Lung (tissue), 11 donors: ENCODE measurements at regions not wholly inside any gene's neighbourhood (a gene's known extent, or its start where the extent isn't known, plus 50 kb on each side); places are given as distances from the start of the nearest gene placed in this dataset.

Source experiments
- ATAC-seq: fragments of 200-7000 bp; cut with Tn5 transposase; one replicate; pipeline ENCODE4 v1.9.1; 2020; ENCODE audit warnings: moderate number of reproducible peaks; ENCODE audit not compliant: insufficient read depth, low FRiP score
- DNase-seq, 3 donors: peaks; one replicate each; pipeline ENCODE4 v3.0.0-alpha.2; 2013 to 2017
- H3K27ac ChIP-seq, 2 donors: one replicate each; pipeline ENCODE4 v1.5.1; 2013; ENCODE audit warnings: mild to moderate bottlenecking in 2 of 2, moderate library complexity in 2 of 2, control low read depth in 1 of 2, inconsistent platforms in 1 of 2, low read depth in 1 of 2, low read length in 1 of 2
- H3K27me3 ChIP-seq, 3 donors: one replicate each; pipeline ENCODE4 v1.5.1; 2013; ENCODE audit warnings: low read length in 2 of 3; ENCODE audit not compliant: control insufficient read depth in 3 of 3, insufficient read depth in 3 of 3
- H3K36me3 ChIP-seq, 4 donors: one replicate each; pipeline ENCODE4 v1.5.1; 2013; ENCODE audit warnings: low read length in 4 of 4, mild to moderate bottlenecking in 1 of 4, moderate library complexity in 1 of 4; ENCODE audit not compliant: control insufficient read depth in 4 of 4, insufficient read depth in 4 of 4
- H3K4me1 ChIP-seq, 5 donors: one replicate each; pipeline ENCODE4 v1.5.1; 2013; ENCODE audit warnings: low read length in 5 of 5, mild to moderate bottlenecking in 2 of 5, moderate library complexity in 1 of 5; ENCODE audit not compliant: control insufficient read depth in 5 of 5, insufficient read depth in 5 of 5
- H3K4me3 ChIP-seq: one replicate; pipeline ENCODE4 v1.5.1; 2013; ENCODE audit warnings: mild to moderate bottlenecking, control low read depth, moderate library complexity
- H3K9ac ChIP-seq, 2 donors: one replicate each; pipeline ENCODE4 v1.5.1; 2013; ENCODE audit warnings: low read length in 2 of 2, control low read depth in 1 of 2; ENCODE audit not compliant: insufficient read depth in 1 of 2
- H3K9me3 ChIP-seq, 4 donors: one replicate each; pipeline ENCODE4 v1.5.1; 2013; ENCODE audit warnings: low read length in 3 of 4, mild to moderate bottlenecking in 1 of 4, moderate library complexity in 1 of 4; ENCODE audit not compliant: control insufficient read depth in 4 of 4, insufficient read depth in 3 of 4
- WGBS, 2 donors: extraction: QIAGEN DNeasy Blood & Tissue Kit; methylation state at CpG; one replicate each; pipeline ENCODE4 v1.1.7; 2013; 5-methylcytosine and 5-hydroxymethylcytosine counted together
- TF ChIP-seq, protein P1 (sequence below): IDR thresholded peaks from 2 replicates; pipeline ENCODE4 v1.5.1; 2012; ENCODE audit warnings: mild to moderate bottlenecking; ENCODE audit errors: control extremely low read depth, extremely low read depth
- donor health status: control.
- donor health status: control.
- donor health status: Bipolar disorder and iron deficiency.
- donor health status: healthy.
- donor health status: DM: yes; HTN: yes; CAD: no.

DNA sequence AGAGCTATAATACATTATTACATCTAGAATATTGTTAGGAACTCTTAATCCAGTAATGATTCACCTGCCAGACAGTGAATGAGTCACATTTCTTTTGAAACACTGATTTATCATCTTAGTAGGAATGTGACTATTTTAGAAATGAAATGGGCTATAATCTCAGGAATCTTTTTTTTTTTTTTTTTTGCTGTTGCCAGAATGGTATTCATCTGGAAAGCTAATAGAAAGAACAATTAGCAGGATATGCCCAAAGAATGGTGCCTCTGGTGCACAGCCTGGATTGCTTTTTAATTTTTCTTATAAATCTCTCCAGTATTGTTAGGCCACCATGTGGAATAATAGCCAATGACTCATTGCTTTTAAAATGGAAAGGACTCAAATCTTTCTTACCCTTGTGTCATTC, 181.1 kb upstream of the SMIM31 start:
- DNase-seq, result no peak
- H3K27me3 ChIP-seq, result no peaks in the 10 kb centered on the region
- H3K9ac ChIP-seq, result no peak overlapping the region
- peaks cover 0 to 4% (median 2%) of the 10 kb centered on the region in 4 donors for H3K9me3 ChIP-seq
- H3K36me3 ChIP-seq, result no peaks in the 10 kb centered on the region
- no peak for ATAC-seq
- no peak overlapping the region for H3K4me3 ChIP-seq
- no peaks in the 10 kb centered on the region for H3K4me1 ChIP-seq
- TF ChIP-seq, protein P1, sequence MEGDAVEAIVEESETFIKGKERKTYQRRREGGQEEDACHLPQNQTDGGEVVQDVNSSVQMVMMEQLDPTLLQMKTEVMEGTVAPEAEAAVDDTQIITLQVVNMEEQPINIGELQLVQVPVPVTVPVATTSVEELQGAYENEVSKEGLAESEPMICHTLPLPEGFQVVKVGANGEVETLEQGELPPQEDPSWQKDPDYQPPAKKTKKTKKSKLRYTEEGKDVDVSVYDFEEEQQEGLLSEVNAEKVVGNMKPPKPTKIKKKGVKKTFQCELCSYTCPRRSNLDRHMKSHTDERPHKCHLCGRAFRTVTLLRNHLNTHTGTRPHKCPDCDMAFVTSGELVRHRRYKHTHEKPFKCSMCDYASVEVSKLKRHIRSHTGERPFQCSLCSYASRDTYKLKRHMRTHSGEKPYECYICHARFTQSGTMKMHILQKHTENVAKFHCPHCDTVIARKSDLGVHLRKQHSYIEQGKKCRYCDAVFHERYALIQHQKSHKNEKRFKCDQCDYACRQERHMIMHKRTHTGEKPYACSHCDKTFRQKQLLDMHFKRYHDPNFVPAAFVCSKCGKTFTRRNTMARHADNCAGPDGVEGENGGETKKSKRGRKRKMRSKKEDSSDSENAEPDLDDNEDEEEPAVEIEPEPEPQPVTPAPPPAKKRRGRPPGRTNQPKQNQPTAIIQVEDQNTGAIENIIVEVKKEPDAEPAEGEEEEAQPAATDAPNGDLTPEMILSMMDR, result no peak
- no peak overlapping the region for H3K27ac ChIP-seq

- no peak overlapping the region for H3K4me3 ChIP-seq
- no peak overlapping the region for H3K27ac ChIP-seq
- peaks cover 0 to 4% (median 2%) of the 10 kb centered on the region in 4 donors for H3K9me3 ChIP-seq
- no peaks in the 10 kb centered on the region for H3K27me3 ChIP-seq
- H3K4me1 ChIP-seq, result no peaks in the 10 kb centered on the region
- DNase-seq (no peak), ATAC-seq (no peak)
- H3K36me3 ChIP-seq, result no peaks in the 10 kb centered on the region
- TF ChIP-seq, protein P1, result no peak
- H3K9ac ChIP-seq, result no peak overlapping the region
- WGBS, 2 donors, result 89 to 93% methylated on average over 5 of the region's 5 CpGs
Observed at GRCh38 chr4:164575861-164576260, 178.1 kb upstream of the SMIM31 start.

DNA sequence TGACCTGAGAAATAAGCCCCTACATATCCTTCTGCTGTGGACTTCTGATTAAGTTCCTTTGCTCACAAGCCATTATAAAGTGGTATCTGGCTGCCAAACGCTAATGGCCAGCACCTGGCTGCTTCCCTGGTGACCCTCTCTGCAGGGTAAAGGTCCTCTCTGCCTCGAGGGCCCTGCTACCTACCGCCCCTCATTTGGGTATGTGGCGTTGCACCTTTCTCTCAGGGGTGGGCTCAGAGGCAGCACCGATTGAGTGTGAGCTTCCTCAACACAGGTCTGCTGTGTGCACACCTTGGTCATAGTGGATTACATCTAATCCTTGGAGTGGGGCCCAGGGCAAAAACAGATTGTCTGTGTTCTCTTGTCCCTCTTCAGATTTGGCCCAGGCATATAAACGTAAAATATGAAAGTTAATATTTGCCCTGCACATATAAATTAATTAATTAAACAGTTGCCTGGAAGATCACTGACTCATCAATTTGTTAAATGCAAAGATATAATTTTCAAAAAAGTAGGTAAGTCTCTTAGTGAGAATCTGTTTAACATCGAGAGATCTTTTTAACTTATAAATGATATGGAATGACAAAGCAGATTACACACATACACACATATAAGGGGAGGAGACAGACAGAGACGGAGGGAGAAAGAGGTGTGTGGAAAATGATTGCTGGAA, 174.5 kb upstream of the SMIM31 start:
- TF ChIP-seq, protein P1, result no peak
- Histone ChIP-seq H3K4me3 (no peak overlapping the region), H3K9me3 (peaks cover 0 to 4% (median 2%) of the 10 kb centered on the region in 4 donors), H3K4me1 (no peaks in the 10 kb centered on the region), H3K27me3 (no peaks in the 10 kb centered on the region), H3K36me3 (no peaks in the 10 kb centered on the region), H3K27ac (no peak overlapping the region), H3K9ac (no peak overlapping the region)
- WGBS, 2 donors, result 82 to 84% methylated on average over 8 of the region's 8 CpGs
- no peak for DNase-seq
- ATAC-seq, result no peak

GRCh38 chr4:164591666-164592065, 162.3 kb upstream of the SMIM31 start:
- Histone ChIP-seq H3K27ac (no peak overlapping the region), H3K4me1 (peaks cover 0 to 16% (median 0%) of the 10 kb centered on the region in 5 donors), H3K4me3 (no peak overlapping the region), H3K9ac (no peak overlapping the region), H3K27me3 (no peaks in the 10 kb centered on the region), H3K36me3 (no peaks in the 10 kb centered on the region), H3K9me3 (peaks cover 0 to 2% (median 0%) of the 10 kb centered on the region in 4 donors)
- WGBS, 2 donors, result 63 to 65% methylated on average over 6 of the region's 6 CpGs
- ATAC-seq, result no peak
- TF ChIP-seq, protein P1, result no peak
- peak; percentile 31 to 97 (median 94) for DNase-seq
